ENCODE measurements at regions not wholly inside any gene's neighbourhood (a gene's known extent, or its start where the extent isn't known, plus 50 kb on each side); places are given as distances from the start of the nearest gene placed in this dataset.

GRCh38 chr9:28563291-28563934, 990.1 kb upstream of the C9orf72 start:
- H3K14ac ChIP-seq (replicated peaks; ENCODE audit: low read depth, low read length): no peak overlapping the region
- no peaks in the 10 kb centered on the region for H4K20me1 ChIP-seq (ENCODE audit: insufficient read depth, low read length)
- H4K5ac ChIP-seq (ENCODE audit: low read depth, low read length): no peak overlapping the region
- H3K4me2 ChIP-seq (ENCODE audit: low read depth, low read length): no peak overlapping the region
- no peaks in the 10 kb centered on the region for H3K9me1 ChIP-seq (ENCODE audit: insufficient read depth, low read length)
- H2BK120ac ChIP-seq (ENCODE audit: low read depth, low read length): no peak overlapping the region
- no CpG with 5 or more reads among the region's 7 CpGs for WGBS, 2 experiments (ENCODE audit: extremely low coverage in 2 of 2, insufficient read length in 1 of 2)
- no peak overlapping the region for H3K18ac ChIP-seq (ENCODE audit: low read depth, low read length)
- H3K4me1 ChIP-seq (ENCODE audit: control insufficient read depth, insufficient read depth, low read length): no peaks in the 10 kb centered on the region
- no peak overlapping the region for H3K27ac ChIP-seq (ENCODE audit: insufficient read depth, low read length)
- no peak for TF ChIP-seq RFX5 (IDR thresholded peaks at IDR 0.05; ENCODE audit: low read depth, low read length)
- POLR2A ChIA-PET (ENCODE audit: unreplicated experiment): no interaction called here
- no peak overlapping the region for H2BK20ac ChIP-seq (ENCODE audit: low read depth, low read length)
- H3K27me3 ChIP-seq (ENCODE audit: control insufficient read depth, insufficient read depth, low read length): no peaks in the 10 kb centered on the region
- ATAC-seq (ENCODE audit: low read depth) (no peak), DNase-seq (no peak)
- no peak overlapping the region for H2AK5ac ChIP-seq (ENCODE audit: low read depth, low read length)
- no peak overlapping the region for H4K8ac ChIP-seq (ENCODE audit: low read depth in 2 of 2, low read length in 2 of 2)
- H3K23ac ChIP-seq (ENCODE audit: low read depth, low read length): no peak overlapping the region
- no peak overlapping the region for H2BK15ac ChIP-seq (ENCODE audit: low read depth, low read length)
- intact Hi-C loops (cut with micrococcal nuclease) (no loop called here), dilution Hi-C loops (cut with HindIII; ENCODE audit: low sequenced_read_pairs, unreplicated experiment) (no loop called here), in situ Hi-C loops (cut with MboI; ENCODE audit: low sequenced_read_pairs) (no loop called here)
- H3K9ac ChIP-seq (ENCODE audit: low read depth, low read length): no peak overlapping the region
- H3K36me3 ChIP-seq (ENCODE audit: control insufficient read depth, insufficient read depth, low read length): no peaks in the 10 kb centered on the region
- no peak overlapping the region for H3K56ac ChIP-seq (ENCODE audit: extremely low read depth, insufficient read depth, low read length)
- CTCF ChIA-PET: no interaction called here
- no peak overlapping the region for H4K91ac ChIP-seq (ENCODE audit: insufficient read depth, low read depth, low read length)
- H2AK9ac ChIP-seq (replicated peaks; ENCODE audit: low read depth, low read length, poor library complexity): no peak overlapping the region
- no peak overlapping the region for H2BK5ac ChIP-seq (ENCODE audit: low read depth, low read length, poor library complexity, severe bottlenecking)
- no peak overlapping the region for H3K4ac ChIP-seq (ENCODE audit: low read depth, low read length)
- H3K4me3 ChIP-seq (ENCODE audit: insufficient read depth, low read depth, low read length): no peak overlapping the region
- no peak overlapping the region for H2AFZ ChIP-seq (replicated peaks; ENCODE audit: low read length, poor library complexity)
- H3K9me3 ChIP-seq (ENCODE audit: control insufficient read depth, insufficient read depth, low read length): peaks cover 5% of the 10 kb centered on the region
- H3K79me1 ChIP-seq (ENCODE audit: low read depth in 1 of 2, low read length in 2 of 2): no peaks in the 10 kb centered on the region
- BruUV-seq (replicated peaks): no TSS peak
